ENCODE measurements at regions not wholly inside any gene's neighbourhood (a gene's known extent, or its start where the extent isn't known, plus 50 kb on each side); places are given as distances from the start of the nearest gene placed in this dataset.

- Histone ChIP-seq H3K27me3 (ENCODE audit: insufficient read depth, low read length) (no peaks in the 10 kb centered on the region), H3K9ac (ENCODE audit: low read length) (no peak overlapping the region), H3K36me3 (ENCODE audit: insufficient read depth, low read length) (no peaks in the 10 kb centered on the region), H3K79me2 (ENCODE audit: insufficient read depth, low read length) (no peaks in the 10 kb centered on the region), H3K27ac (ENCODE audit: low read depth, low read length) (no peak overlapping the region), H3K4me1 (ENCODE audit: insufficient read depth, low read length) (peaks cover 14% of the 10 kb centered on the region), H2AFZ (ENCODE audit: low read depth, low read length) (no peak overlapping the region), H3K9me3 (ENCODE audit: insufficient read depth, low read depth, low read length) (no peaks in the 10 kb centered on the region), H4K20me1 (ENCODE audit: insufficient read depth, low read length) (no peaks in the 10 kb centered on the region), H3K4me2 (ENCODE audit: low read length) (no peak overlapping the region), H3K4me3 (ENCODE audit: insufficient read depth, low read depth, low read length) (no peak overlapping the region)
- no peaks in the 10 kb centered on the region for H3K36me3 Mint-ChIP-seq (ENCODE audit: low read depth, unreplicated experiment)
- H3K9me3 Mint-ChIP-seq (ENCODE audit: unreplicated experiment) = no peaks in the 10 kb centered on the region
- TF ChIP-seq EZH2 (IDR thresholded peaks at IDR 0.05; ENCODE audit: insufficient read depth, low read length) = no peak
- TF ChIP-seq, protein P1, sequence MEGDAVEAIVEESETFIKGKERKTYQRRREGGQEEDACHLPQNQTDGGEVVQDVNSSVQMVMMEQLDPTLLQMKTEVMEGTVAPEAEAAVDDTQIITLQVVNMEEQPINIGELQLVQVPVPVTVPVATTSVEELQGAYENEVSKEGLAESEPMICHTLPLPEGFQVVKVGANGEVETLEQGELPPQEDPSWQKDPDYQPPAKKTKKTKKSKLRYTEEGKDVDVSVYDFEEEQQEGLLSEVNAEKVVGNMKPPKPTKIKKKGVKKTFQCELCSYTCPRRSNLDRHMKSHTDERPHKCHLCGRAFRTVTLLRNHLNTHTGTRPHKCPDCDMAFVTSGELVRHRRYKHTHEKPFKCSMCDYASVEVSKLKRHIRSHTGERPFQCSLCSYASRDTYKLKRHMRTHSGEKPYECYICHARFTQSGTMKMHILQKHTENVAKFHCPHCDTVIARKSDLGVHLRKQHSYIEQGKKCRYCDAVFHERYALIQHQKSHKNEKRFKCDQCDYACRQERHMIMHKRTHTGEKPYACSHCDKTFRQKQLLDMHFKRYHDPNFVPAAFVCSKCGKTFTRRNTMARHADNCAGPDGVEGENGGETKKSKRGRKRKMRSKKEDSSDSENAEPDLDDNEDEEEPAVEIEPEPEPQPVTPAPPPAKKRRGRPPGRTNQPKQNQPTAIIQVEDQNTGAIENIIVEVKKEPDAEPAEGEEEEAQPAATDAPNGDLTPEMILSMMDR (IDR thresholded peaks at IDR 0.05; ENCODE audit: insufficient read depth, low read depth, low read length) = no peak
- no peaks in the 10 kb centered on the region for H3K27me3 Mint-ChIP-seq (ENCODE audit: low read depth, unreplicated experiment)
- no peak for DNase-seq (ENCODE audit: low read depth)
- no peak overlapping the region for H3K4me3 Mint-ChIP-seq (ENCODE audit: unreplicated experiment)
- peaks cover 25% of the 10 kb centered on the region for H3K4me1 Mint-ChIP-seq (ENCODE audit: low read depth, unreplicated experiment)
- FAIRE-seq = no peak
- no peak overlapping the region for H3K27ac Mint-ChIP-seq (ENCODE audit: unreplicated experiment)
These were observed 188.7 kb upstream of the TLE4 start for GRCh38 chr9:79383096-79383495.

DNA sequence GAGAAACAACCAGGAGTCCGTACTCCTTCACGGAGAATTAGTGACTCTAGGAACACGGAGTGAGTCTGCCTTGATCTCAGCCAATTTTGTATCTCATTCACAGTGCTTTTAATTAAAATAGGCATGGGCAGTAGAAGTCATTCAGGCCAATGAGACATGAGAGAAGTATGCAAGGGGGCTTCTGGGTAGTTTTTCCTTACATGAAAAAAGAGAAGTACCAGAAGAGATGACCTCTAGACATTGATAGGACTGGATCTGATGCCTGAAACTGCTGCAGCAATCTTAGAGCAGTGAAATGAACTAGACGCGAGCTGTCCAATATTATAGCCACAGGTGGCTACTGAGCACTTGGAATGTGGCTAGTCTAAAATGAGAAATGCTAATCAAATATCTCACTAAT, 187.7 kb upstream of the TLE4 start:
- Mint-ChIP-seq H3K4me1 (ENCODE audit: low read depth, unreplicated experiment) (peaks cover 28% of the 10 kb centered on the region), H3K27ac (ENCODE audit: unreplicated experiment) (no peak overlapping the region), H3K27me3 (ENCODE audit: low read depth, unreplicated experiment) (no peaks in the 10 kb centered on the region), H3K36me3 (ENCODE audit: low read depth, unreplicated experiment) (no peaks in the 10 kb centered on the region), H3K4me3 (ENCODE audit: unreplicated experiment) (no peak overlapping the region), H3K9me3 (ENCODE audit: unreplicated experiment) (no peaks in the 10 kb centered on the region)
- Histone ChIP-seq H3K4me3 (ENCODE audit: insufficient read depth, low read depth, low read length) (no peak overlapping the region), H3K9ac (ENCODE audit: low read length) (no peak overlapping the region), H3K4me1 (ENCODE audit: insufficient read depth, low read length) (peaks cover 14% of the 10 kb centered on the region), H2AFZ (ENCODE audit: low read depth, low read length) (no peak overlapping the region), H3K27me3 (ENCODE audit: insufficient read depth, low read length) (no peaks in the 10 kb centered on the region), H3K27ac (ENCODE audit: low read depth, low read length) (no peak overlapping the region), H3K36me3 (ENCODE audit: insufficient read depth, low read length) (no peaks in the 10 kb centered on the region), H3K79me2 (ENCODE audit: insufficient read depth, low read length) (no peaks in the 10 kb centered on the region), H4K20me1 (ENCODE audit: insufficient read depth, low read length) (no peaks in the 10 kb centered on the region), H3K4me2 (ENCODE audit: low read length) (no peak overlapping the region), H3K9me3 (ENCODE audit: insufficient read depth, low read depth, low read length) (no peaks in the 10 kb centered on the region)
- FAIRE-seq = no peak
- no peak for DNase-seq (ENCODE audit: low read depth)
- TF ChIP-seq EZH2 (IDR thresholded peaks at IDR 0.05; ENCODE audit: insufficient read depth, low read length) = no peak
- TF ChIP-seq, protein P1 (IDR thresholded peaks at IDR 0.05; ENCODE audit: insufficient read depth, low read depth, low read length) = no peak

GRCh38 chr9:79384501-79384900, 187.3 kb upstream of the TLE4 start:
- H3K4me3 ChIP-seq (ENCODE audit: insufficient read depth, low read depth, low read length) = no peak overlapping the region
- peak; percentile 71 for FAIRE-seq
- TF ChIP-seq, protein P1 (IDR thresholded peaks at IDR 0.05; ENCODE audit: insufficient read depth, low read depth, low read length) = no peak
- no peak for TF ChIP-seq EZH2 (IDR thresholded peaks at IDR 0.05; ENCODE audit: insufficient read depth, low read length)
- H3K27ac ChIP-seq (ENCODE audit: low read depth, low read length) = no peak overlapping the region
- H3K36me3 Mint-ChIP-seq (ENCODE audit: low read depth, unreplicated experiment) = no peaks in the 10 kb centered on the region
- H3K27me3 ChIP-seq (ENCODE audit: insufficient read depth, low read length) = no peaks in the 10 kb centered on the region
- H3K9me3 ChIP-seq (ENCODE audit: insufficient read depth, low read depth, low read length) = no peaks in the 10 kb centered on the region
- H3K27ac Mint-ChIP-seq (ENCODE audit: unreplicated experiment) = no peak overlapping the region
- no peak overlapping the region for H3K4me2 ChIP-seq (ENCODE audit: low read length)
- no peak overlapping the region for H2AFZ ChIP-seq (ENCODE audit: low read depth, low read length)
- no peaks in the 10 kb centered on the region for H3K36me3 ChIP-seq (ENCODE audit: insufficient read depth, low read length)
- no peak overlapping the region for H3K9ac ChIP-seq (ENCODE audit: low read length)
- H3K4me1 Mint-ChIP-seq (ENCODE audit: low read depth, unreplicated experiment) = peaks cover 32% of the 10 kb centered on the region
- H3K4me3 Mint-ChIP-seq (ENCODE audit: unreplicated experiment) = no peak overlapping the region
- peaks cover 14% of the 10 kb centered on the region for H3K4me1 ChIP-seq (ENCODE audit: insufficient read depth, low read length)
- peak; percentile 89 for DNase-seq (ENCODE audit: low read depth)
- no peaks in the 10 kb centered on the region for H4K20me1 ChIP-seq (ENCODE audit: insufficient read depth, low read length)
- H3K27me3 Mint-ChIP-seq (ENCODE audit: low read depth, unreplicated experiment) = no peaks in the 10 kb centered on the region
- H3K9me3 Mint-ChIP-seq (ENCODE audit: unreplicated experiment) = no peaks in the 10 kb centered on the region
- H3K79me2 ChIP-seq (ENCODE audit: insufficient read depth, low read length) = no peaks in the 10 kb centered on the region

All from astrocyte (in vitro differentiated cells and primary cell).